Adipocyte (in vitro differentiated cells): ENCODE measurements at regions not wholly inside any gene's neighbourhood (a gene's known extent, or its start where the extent isn't known, plus 50 kb on each side); places are given as distances from the start of the nearest gene placed in this dataset.

Source experiments
- DNase-seq: peaks from one replicate; pipeline ENCODE4 v3.0.0-alpha.2; 2015; ENCODE audit warnings: low read depth
- H3K27me3 ChIP-seq: replicated peaks from 2 replicates; pipeline ENCODE4 v1.7.0; 2013; ENCODE audit warnings: mild to moderate bottlenecking, low read length, moderate library complexity; ENCODE audit not compliant: control insufficient read depth, insufficient read depth
- H3K36me3 ChIP-seq: 2 replicates; pipeline ENCODE4 v1.7.0; 2013; ENCODE audit warnings: low read length, mild to moderate bottlenecking, moderate library complexity; ENCODE audit not compliant: control insufficient read depth, insufficient read depth, severe bottlenecking
- H3K4me1 ChIP-seq: 2 replicates; pipeline ENCODE4 v1.7.0; 2013; ENCODE audit warnings: mild to moderate bottlenecking, low read length, moderate library complexity; ENCODE audit not compliant: control insufficient read depth, insufficient read depth
- H3K4me3 ChIP-seq: 2 replicates; pipeline ENCODE4 v1.7.0; 2013; ENCODE audit warnings: mild to moderate bottlenecking, low read length, moderate library complexity
- H3K9ac ChIP-seq: 2 replicates; pipeline ENCODE4 v1.7.0; 2013; ENCODE audit warnings: mild to moderate bottlenecking, low read length, moderate library complexity
- H3K9me3 ChIP-seq: 2 replicates; pipeline ENCODE4 v1.7.0; 2013; ENCODE audit warnings: mild to moderate bottlenecking, low read length, moderate library complexity; ENCODE audit not compliant: control insufficient read depth

GRCh38 chr1:232201024-232201423 is 428.9 kb downstream of the SIPA1L2 start:
- H3K9me3 ChIP-seq: peaks cover 34% of the 10 kb centered on the region
- no peaks in the 10 kb centered on the region for H3K4me1 ChIP-seq
- no peak overlapping the region for H3K9ac ChIP-seq
- no peak for DNase-seq
- no peaks in the 10 kb centered on the region for H3K27me3 ChIP-seq
- H3K36me3 ChIP-seq: no peaks in the 10 kb centered on the region
- H3K4me3 ChIP-seq: no peak overlapping the region

GRCh38 chr1:232196042-232196441 is 433.9 kb downstream of the SIPA1L2 start:
- Histone ChIP-seq H3K9me3 (peaks cover 5% of the 10 kb centered on the region), H3K4me3 (no peak overlapping the region), H3K9ac (no peak overlapping the region), H3K27me3 (no peaks in the 10 kb centered on the region), H3K4me1 (no peaks in the 10 kb centered on the region), H3K36me3 (no peaks in the 10 kb centered on the region)
- DNase-seq: no peak

GRCh38 chr1:232194424-232194823 is 435.5 kb downstream of the SIPA1L2 start:
- Histone ChIP-seq H3K27me3 (no peaks in the 10 kb centered on the region), H3K36me3 (no peaks in the 10 kb centered on the region), H3K4me1 (no peaks in the 10 kb centered on the region), H3K4me3 (no peak overlapping the region), H3K9ac (no peak overlapping the region), H3K9me3 (no peaks in the 10 kb centered on the region)
- no peak for DNase-seq

- H3K9me3 ChIP-seq: no peaks in the 10 kb centered on the region
- DNase-seq: no peak
- no peak overlapping the region for H3K9ac ChIP-seq
- no peaks in the 10 kb centered on the region for H3K4me1 ChIP-seq
- H3K36me3 ChIP-seq: no peaks in the 10 kb centered on the region
- H3K27me3 ChIP-seq: no peaks in the 10 kb centered on the region
- H3K4me3 ChIP-seq: no peak overlapping the region
Measured at GRCh38 chr1:232193451-232193783, 436.5 kb downstream of the SIPA1L2 start.

GRCh38 chr1:232192781-232193450 is 437.0 kb downstream of the SIPA1L2 start:
- Histone ChIP-seq H3K4me3 (no peak overlapping the region), H3K36me3 (no peaks in the 10 kb centered on the region), H3K27me3 (no peaks in the 10 kb centered on the region), H3K9me3 (no peaks in the 10 kb centered on the region), H3K9ac (no peak overlapping the region), H3K4me1 (no peaks in the 10 kb centered on the region)
- peak; percentile 65 for DNase-seq

- Histone ChIP-seq H3K4me1 (no peaks in the 10 kb centered on the region), H3K4me3 (no peak overlapping the region), H3K9ac (no peak overlapping the region), H3K9me3 (no peaks in the 10 kb centered on the region), H3K27me3 (no peaks in the 10 kb centered on the region), H3K36me3 (no peaks in the 10 kb centered on the region)
- DNase-seq: no peak
Measured at GRCh38 chr1:232191560-232191959, 438.4 kb downstream of the SIPA1L2 start.

- Histone ChIP-seq H3K9me3 (no peaks in the 10 kb centered on the region), H3K36me3 (no peaks in the 10 kb centered on the region), H3K9ac (no peak overlapping the region), H3K27me3 (no peaks in the 10 kb centered on the region), H3K4me3 (no peak overlapping the region), H3K4me1 (no peaks in the 10 kb centered on the region)
- DNase-seq: no peak
Measured at GRCh38 chr1:232188318-232188717, 441.6 kb downstream of the SIPA1L2 start.

GRCh38 chr1:232186931-232187330 is 443.0 kb downstream of the SIPA1L2 start:
- peak; percentile 16 for DNase-seq
- Histone ChIP-seq H3K9me3 (no peaks in the 10 kb centered on the region), H3K36me3 (no peaks in the 10 kb centered on the region), H3K9ac (no peak overlapping the region), H3K4me1 (no peaks in the 10 kb centered on the region), H3K27me3 (no peaks in the 10 kb centered on the region), H3K4me3 (no peak overlapping the region)

GRCh38 chr1:232184561-232185530 is 445.1 kb downstream of the SIPA1L2 start:
- no peaks in the 10 kb centered on the region for H3K9me3 ChIP-seq
- no peak for DNase-seq
- no peaks in the 10 kb centered on the region for H3K4me1 ChIP-seq
- no peaks in the 10 kb centered on the region for H3K36me3 ChIP-seq
- no peak overlapping the region for H3K9ac ChIP-seq
- H3K4me3 ChIP-seq: no peak overlapping the region
- no peaks in the 10 kb centered on the region for H3K27me3 ChIP-seq

GRCh38 chr1:232183802-232184201 is 446.1 kb downstream of the SIPA1L2 start:
- Histone ChIP-seq H3K9ac (no peak overlapping the region), H3K4me1 (no peaks in the 10 kb centered on the region), H3K4me3 (no peak overlapping the region), H3K36me3 (no peaks in the 10 kb centered on the region), H3K9me3 (no peaks in the 10 kb centered on the region), H3K27me3 (no peaks in the 10 kb centered on the region)
- DNase-seq: no peak

- no peak overlapping the region for H3K4me3 ChIP-seq
- no peak overlapping the region for H3K9ac ChIP-seq
- H3K27me3 ChIP-seq: no peaks in the 10 kb centered on the region
- H3K36me3 ChIP-seq: no peaks in the 10 kb centered on the region
- peaks cover under 1% of the 10 kb centered on the region for H3K9me3 ChIP-seq
- no peaks in the 10 kb centered on the region for H3K4me1 ChIP-seq
- no peak for DNase-seq
Measured at GRCh38 chr1:232183266-232183800, 446.6 kb downstream of the SIPA1L2 start.
